GM21529 (cell line): ENCODE measurements at regions not wholly inside any gene's neighbourhood (a gene's known extent, or its start where the extent isn't known, plus 50 kb on each side); places are given as distances from the start of the nearest gene placed in this dataset.
"Not testable (repeated sequence)": the region's sequence is repeated elsewhere in the genome, so short reads cannot be mapped to it uniquely, and the experiment has no call there.

Experiments used
- ATAC-seq: cut with Tn5 transposase; IDR thresholded peaks from one replicate; pipeline ENCODE4 v1.9.1; 2021; ENCODE audit not compliant: unreplicated experiment

GRCh38 chrX:43211570-43211969, 433.6 kb upstream of the PPP1R2C start:
- ATAC-seq = no peak

GRCh38 chrX:43218198-43218597, 437.9 kb upstream of the MAOA start:
- ATAC-seq = no peak

- no peak for ATAC-seq
Measured at GRCh38 chrX:43224496-43224895, 431.6 kb upstream of the MAOA start.

GRCh38 chrX:43225626-43226328, 430.3 kb upstream of the MAOA start:
- no peak for ATAC-seq

GRCh38 chrX:43238461-43238945, 417.6 kb upstream of the MAOA start:
- ATAC-seq = no peak

GRCh38 chrX:43239356-43239755, 416.7 kb upstream of the MAOA start:
- ATAC-seq = no peak

- no peak for ATAC-seq
Measured at GRCh38 chrX:43255596-43255995, 400.5 kb upstream of the MAOA start.

- ATAC-seq = no peak
Measured at GRCh38 chrX:43266487-43266886, 389.6 kb upstream of the MAOA start.

GRCh38 chrX:43267652-43268051, 388.4 kb upstream of the MAOA start:
- no peak for ATAC-seq

- no peak for ATAC-seq
Measured at GRCh38 chrX:43269201-43269600, 386.9 kb upstream of the MAOA start.

GRCh38 chrX:43277879-43278278, 378.2 kb upstream of the MAOA start:
- no peak for ATAC-seq

- no peak for ATAC-seq
Measured at GRCh38 chrX:43278440-43278839, 377.7 kb upstream of the MAOA start.

GRCh38 chrX:43279341-43279808, 376.7 kb upstream of the MAOA start:
- ATAC-seq = no peak

- no peak for ATAC-seq
Measured at GRCh38 chrX:43283187-43283586, 372.9 kb upstream of the MAOA start.

GRCh38 chrX:43311625-43312024, 344.5 kb upstream of the MAOA start:
- ATAC-seq = not testable (repeated sequence)

- ATAC-seq = no peak
Measured at GRCh38 chrX:43313035-43313434, 343.1 kb upstream of the MAOA start.

GRCh38 chrX:43314525-43314924, 341.6 kb upstream of the MAOA start:
- ATAC-seq = no peak

- no peak for ATAC-seq
Measured at GRCh38 chrX:43315622-43316021, 340.5 kb upstream of the MAOA start.

GRCh38 chrX:43316146-43316545, 340.0 kb upstream of the MAOA start:
- ATAC-seq = no peak

GRCh38 chrX:43317378-43317777, 338.7 kb upstream of the MAOA start:
- ATAC-seq = no peak

- ATAC-seq = no peak
Measured at GRCh38 chrX:43328358-43328946, 327.6 kb upstream of the MAOA start.

- ATAC-seq = no peak
Measured at GRCh38 chrX:43333543-43333942, 322.6 kb upstream of the MAOA start.

- ATAC-seq = no peak
Measured at GRCh38 chrX:43345166-43345565, 310.9 kb upstream of the MAOA start.
